Superior temporal gyrus (tissue), 1 donor: ENCODE measurements at regions not wholly inside any gene's neighbourhood (a gene's known extent, or its start where the extent isn't known, plus 50 kb on each side); places are given as distances from the start of the nearest gene placed in this dataset.

ENCODE experiments used
- DNase-seq: peaks from one replicate; pipeline ENCODE4 v3.0.0-alpha.2; 2016; ENCODE audit errors: extremely low spot score

DNA sequence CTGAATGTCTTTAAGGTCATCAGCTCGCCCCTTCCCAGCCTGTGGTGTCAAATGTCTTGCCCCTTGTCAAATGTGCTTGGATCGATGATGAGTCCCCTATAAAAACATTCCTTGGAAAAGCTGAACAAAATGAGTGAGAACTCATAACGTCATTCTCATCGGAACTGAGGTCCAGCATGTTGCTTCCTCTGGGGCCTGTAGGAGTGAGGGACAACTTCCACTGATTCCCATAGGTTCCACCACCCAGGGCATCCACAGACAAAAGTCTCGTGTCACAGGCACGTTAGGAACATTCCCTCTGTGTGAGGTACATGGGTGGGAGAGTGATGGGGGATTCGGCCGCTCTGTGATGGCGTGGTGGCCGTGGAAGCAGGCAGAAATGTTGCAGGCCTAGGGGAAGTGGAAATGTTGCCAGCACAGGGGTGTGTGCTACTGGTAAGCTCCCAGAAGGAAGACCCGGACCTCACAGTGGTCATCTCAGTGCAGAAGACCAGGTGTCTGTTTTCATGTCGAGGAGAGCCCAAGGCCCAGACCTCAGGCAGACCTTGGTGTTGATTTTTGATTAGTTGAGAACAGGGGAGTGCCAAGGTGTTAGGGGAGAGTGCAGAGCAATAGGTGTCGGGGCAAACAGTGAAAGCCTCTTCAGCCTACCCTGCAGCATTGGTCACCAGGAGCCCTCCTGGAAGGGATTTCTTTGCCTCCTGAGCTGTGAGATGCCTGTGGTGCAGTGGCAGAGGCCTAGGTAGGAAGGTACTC is 96.8 kb downstream of the SNRPN start:
- DNase-seq = no peak

- no peak for DNase-seq
Measured at GRCh38 chr15:25052191-25052999, 97.6 kb downstream of the SNRPN start.

DNA sequence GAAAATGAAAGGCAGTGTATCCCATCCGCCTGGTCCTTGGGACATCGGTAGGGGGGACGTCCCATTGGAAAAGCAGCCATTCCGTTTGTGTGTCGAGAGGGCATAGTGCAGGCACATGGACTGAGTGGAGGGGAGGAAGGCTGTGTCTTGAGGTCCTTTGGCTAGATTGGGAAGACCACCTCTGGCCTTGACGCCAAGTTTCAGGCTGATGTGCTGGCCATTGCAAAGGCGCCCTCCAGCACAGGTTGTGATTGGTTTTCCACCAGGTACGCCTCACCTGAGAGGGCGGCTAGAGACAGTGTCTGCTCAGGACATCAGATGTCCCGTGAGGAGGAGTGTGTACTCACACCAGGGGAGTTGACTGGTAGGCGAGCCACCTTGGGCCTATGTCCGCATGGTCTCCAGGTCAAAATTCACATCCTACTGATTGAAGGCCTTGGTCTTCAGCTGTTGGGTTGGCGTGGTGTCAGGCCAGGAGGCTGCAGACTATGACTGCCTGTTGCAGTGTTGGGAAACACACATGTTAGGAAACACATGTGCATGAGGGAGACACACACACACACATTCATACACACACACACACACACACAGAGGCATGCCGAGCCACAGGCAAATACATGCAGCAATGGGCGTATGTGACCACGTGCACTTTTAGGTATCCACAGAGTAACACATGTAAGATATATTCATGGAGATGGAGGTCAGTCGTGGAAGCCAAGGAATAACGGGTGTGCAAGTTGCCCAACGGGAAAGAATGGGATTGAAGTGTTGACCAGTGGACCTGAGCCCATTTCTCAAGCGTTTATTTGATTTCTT is 98.4 kb downstream of the SNRPN start:
- DNase-seq = no peak

- DNase-seq = no peak
Measured at GRCh38 chr15:25054329-25054728, 99.5 kb downstream of the SNRPN start.

DNA sequence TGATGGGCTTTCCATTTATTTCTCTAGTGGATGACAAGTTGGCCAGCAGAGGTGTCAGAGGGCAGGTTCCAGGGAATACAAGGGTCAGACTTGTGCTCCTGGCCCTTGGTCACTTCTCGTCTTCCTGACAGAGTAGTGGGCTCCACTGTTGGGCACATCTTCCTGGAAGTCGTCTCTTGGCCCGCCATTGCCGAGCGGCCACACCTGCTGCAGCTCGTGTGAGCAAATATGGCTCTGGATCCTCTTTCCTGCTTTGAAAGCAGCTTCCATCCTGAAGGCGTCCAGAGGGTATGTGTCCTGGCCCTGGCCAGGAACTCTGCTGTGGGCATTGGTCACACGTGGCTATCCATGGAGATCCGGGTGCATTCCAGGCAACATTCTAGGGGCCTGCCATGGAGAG is 100.2 kb downstream of the SNRPN start:
- DNase-seq = no peak

GRCh38 chr15:25055356-25056068 is 100.7 kb downstream of the SNRPN start:
- no peak for DNase-seq

GRCh38 chr15:25056484-25057425 is 102.0 kb downstream of the SNRPN start:
- no peak for DNase-seq

- no peak for DNase-seq
Measured at GRCh38 chr15:25057574-25057973, 102.8 kb downstream of the SNRPN start.

DNA sequence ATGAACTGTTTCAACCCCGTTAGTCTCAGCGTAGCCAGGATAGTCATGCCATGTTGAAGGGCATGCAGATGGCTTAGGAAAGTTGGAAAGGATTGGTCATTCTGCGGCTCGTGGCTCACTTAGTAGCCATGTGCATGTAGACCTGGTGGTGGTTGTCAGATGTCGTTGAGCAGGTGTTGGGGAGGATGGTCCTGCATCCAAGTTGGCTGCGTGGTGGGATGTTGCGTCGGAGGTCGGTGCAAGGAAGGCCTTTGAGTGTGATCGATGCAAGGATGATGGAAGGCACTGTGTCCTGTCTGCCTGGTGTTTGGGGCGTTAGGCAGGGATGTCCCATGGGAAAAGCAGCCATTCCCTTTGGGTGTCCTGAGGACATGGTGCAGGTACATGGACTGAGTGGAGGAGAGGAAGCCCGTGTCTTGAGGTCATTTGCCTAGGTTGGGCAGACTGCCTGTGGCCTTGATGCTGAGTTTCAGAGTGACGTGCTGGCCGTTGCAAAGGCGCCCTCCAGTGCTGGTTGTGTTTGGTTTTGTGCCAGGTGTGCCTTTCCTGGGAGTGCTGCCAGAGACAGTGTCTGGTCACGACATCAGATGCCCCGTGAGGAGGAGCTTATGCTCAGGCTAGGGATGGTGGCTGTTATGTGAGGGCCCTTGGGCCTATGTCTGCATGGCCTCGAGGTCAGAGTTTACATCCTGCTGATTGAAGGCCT is 103.4 kb downstream of the SNRPN start:
- no peak for DNase-seq

GRCh38 chr15:25059698-25060471 is 105.1 kb downstream of the SNRPN start:
- no peak for DNase-seq

- no peak for DNase-seq
Measured at GRCh38 chr15:25060472-25060803, 105.7 kb downstream of the SNRPN start.

DNA sequence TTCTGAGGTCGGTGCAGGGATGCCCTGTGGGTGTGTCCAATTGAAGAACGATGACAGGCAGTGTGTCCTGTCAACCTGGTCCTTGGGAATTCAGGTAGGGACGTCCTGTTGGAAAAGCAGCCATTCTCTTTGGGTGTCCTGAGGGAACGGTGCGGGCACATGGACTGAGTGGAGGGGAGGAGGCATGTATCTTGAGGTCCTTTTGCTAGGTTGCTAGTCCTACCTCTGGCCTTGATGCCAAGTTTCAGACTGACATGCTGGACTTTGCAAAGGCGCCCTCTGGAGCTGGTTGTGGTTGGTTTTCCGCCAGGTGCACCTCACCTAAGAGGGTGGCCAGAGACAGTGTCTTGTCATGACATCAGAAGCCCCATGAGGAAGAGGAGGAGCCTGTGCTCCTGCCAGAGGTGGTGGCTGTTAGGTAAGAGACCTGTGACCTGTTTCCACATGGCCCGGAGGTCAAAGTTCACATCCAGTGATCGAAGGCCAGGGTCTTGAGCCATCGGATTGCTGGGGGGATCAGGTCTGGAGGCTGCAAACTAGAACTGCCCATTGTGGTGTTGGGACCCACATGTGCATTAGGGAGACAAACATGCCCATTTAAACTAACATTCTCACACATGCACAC is 106.3 kb downstream of the SNRPN start:
- no peak for DNase-seq

DNA sequence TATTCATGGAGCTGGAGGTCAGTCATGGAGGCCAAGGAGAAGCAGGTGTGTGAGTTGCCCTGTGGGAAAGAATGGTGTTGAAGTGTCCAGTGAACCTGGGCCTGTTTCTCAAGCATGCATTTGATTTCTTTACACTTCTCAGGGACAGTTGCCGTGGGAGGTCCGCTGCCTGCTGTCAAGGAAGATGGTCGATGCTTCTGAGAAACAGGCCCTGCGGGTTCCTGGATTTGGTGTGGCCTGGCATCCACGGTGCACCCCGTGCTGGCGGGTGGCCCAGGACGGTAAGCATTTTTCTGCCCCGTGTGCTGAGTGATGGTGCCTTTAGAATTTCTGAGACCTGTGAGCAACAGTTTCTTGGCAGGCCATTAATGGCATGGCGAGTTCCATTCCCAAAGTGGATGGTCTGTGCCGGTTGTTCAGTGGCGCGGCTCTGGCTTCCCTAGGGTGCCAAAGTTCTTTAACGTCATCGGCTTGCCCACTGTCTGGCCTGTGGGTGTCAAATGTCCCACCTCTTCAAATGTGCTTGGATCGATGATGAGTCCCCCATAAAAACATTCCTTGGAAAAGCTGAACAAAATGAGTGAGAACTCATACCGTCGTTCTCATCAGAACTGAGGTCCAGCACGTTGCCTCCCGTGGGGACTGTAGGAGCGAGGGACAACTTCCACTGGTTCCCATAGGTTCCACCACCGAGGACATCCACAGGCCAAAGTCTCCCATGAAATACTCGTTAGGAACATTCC is 107.2 kb downstream of the SNRPN start:
- no peak for DNase-seq

- DNase-seq = no peak
Measured at GRCh38 chr15:25062551-25063430, 108.0 kb downstream of the SNRPN start.

DNA sequence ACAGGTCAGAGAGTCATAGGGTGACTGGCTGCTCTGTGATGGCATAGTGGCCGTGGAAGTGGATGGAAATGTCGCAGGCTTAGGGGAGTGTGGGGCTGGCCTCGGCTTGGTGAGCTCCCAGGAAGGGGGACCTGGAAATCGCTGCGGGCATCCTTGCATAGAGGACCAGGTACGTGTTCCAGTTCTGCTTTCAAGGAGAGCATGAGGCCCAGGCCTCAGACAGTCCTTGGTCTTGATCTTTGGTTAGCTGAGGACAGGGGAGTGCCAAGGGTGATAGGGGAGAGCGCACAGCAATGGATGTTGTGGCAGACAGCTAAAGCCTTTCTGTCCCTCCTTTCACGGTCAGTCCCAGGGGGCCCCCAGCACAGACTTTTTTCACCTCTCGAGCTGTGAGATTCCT is 110.5 kb downstream of the SNRPN start:
- no peak for DNase-seq

DNA sequence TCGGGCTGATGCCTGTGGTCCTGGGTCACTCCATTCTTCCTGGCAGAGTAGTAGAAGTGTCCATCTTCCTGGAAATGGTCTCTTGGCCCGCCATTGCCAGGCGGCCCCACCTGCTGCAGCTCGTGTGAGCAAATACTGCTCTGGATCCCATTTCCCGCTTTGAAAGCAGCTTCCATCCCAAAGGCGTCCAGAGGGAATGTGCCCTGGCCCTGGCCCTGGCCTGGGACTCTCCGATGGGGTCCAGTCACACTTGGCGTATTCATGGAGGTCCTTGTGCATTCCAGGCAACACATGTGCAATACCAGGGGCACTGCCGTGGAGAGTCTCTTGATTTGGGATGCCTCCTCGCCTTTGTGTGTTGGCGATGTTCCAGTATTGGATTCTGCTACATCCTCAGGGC is 111.1 kb downstream of the SNRPN start:
- DNase-seq = no peak

DNA sequence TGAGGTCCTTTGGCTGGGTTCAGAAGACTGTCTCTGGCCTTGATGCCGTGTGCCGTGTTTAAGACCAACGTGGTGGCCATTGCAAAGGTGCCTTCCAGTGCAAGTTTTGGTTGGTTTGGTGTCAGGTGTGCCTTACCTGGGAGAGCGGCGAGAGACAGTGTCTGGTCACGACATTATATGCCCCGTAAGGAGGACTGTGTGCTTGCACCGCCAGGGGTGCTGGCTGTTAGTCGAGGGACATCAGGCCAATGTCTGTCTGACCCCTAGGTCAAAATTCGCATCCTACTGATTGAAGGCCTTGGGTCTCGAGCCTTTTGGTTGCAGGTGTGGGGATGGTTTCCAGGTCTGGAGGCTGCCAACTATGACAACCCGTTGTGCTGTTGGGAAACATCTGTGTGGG is 111.9 kb downstream of the SNRPN start:
- DNase-seq = no peak
